WI38 (cell line): ENCODE measurements at regions not wholly inside any gene's neighbourhood (a gene's known extent, or its start where the extent isn't known, plus 50 kb on each side); places are given as distances from the start of the nearest gene placed in this dataset.

ENCODE experiments used
- H3K4me3 ChIP-seq: 2 replicates; pipeline ENCODE4 v1.5.1; 2011; ENCODE audit warnings: low read depth, mild to moderate bottlenecking, control low read depth, low read length
- CTCF ChIP-seq: IDR thresholded peaks from 2 replicates; pipeline ENCODE4 v1.5.1; 2012; ENCODE audit warnings: low read depth, mild to moderate bottlenecking, control low read depth, low read length

DNA sequence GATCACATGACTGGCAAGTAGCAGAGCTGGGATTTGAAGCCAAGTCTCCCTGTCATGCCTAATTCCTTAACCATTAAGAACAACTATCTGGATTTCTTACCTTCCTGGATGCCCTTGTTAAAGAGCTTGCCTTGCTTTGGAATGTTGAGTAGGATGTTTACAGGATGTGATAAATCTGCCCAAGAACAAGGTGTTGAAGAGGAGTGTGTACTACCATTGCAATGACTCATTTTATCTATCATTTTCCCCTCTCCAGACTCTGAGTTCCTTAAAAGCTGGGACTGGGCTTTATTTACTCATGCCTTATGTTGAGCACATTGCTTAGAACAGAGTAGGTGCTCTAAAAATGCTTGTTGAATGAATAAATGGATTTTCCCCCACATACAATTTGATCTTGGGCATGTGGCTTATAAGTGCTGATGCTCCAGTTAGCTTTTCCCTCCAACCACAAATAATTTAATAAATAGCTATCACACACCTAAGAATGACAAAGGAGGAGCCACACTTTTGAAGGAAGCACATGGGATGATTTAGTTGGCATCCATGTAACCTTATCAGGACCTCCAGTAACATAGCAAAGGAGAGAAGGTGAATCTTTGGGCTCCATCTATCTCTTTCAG is 268.6 kb upstream of the SESN3 start:
- TF ChIP-seq CTCF, result no peak

DNA sequence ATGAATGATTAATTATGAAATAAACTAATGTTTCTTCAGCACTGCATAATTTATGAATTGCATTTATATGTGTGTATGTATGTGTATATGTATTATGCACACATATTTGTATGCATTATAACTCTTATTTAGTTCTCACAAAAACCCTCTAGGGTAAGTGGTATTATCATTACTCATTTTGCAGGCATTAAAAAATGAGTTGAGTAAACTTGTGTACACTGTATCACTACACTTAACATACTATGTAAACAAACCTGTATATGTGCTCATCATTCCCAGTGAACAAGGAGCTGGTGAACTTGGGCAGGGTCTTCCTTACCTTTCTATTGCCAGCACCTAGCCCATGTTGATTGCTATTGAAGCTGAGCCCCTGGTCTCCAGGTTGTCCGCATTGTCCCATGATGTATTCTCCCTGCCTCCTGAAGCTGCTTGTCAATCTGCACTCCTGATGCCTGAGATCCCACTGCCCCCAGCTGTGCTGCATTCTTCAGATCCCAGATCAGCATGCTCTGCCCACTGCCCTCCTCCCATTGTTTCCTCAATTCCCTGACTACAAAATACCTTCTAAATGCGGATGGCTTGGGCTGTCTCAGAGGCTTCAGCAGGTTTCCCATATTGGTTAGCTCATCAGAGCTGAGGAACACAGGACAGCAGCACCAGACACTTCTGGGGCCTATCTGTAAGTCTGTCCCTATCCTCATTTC is 267.9 kb upstream of the SESN3 start:
- H3K4me3 ChIP-seq, result no peak overlapping the region
- no peak for TF ChIP-seq CTCF

More for the DNA sequence above, 268.6 kb upstream of the SESN3 start:
- no peak overlapping the region for H3K4me3 ChIP-seq

- no peak overlapping the region for H3K4me3 ChIP-seq
- TF ChIP-seq CTCF, result no peak
Measured at GRCh38 chr11:95496901-95497300, 265.9 kb upstream of the SESN3 start.

DNA sequence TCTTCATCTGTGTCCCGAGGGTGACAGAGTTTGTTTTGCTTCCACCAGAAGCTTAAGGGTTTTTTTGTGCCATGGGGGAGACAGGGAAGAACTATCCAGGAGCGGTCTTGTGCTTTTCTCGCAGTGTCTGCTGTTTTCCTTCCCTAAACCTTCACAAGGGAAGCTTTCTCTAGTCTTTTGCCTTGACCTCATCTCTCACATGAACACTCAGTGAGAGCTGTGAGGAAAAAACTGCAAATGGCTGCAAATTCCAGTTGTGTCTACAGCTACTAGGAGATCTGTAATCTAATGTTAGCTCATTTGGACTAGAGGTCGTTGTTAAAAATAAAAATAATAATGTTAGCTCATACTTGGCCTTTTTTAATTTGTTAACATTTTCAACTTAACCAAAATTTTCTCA is 264.7 kb upstream of the SESN3 start:
- TF ChIP-seq CTCF, result no peak
- no peak overlapping the region for H3K4me3 ChIP-seq

GRCh38 chr11:95494856-95495255 is 263.9 kb upstream of the SESN3 start:
- no peak for TF ChIP-seq CTCF
- H3K4me3 ChIP-seq, result no peak overlapping the region

GRCh38 chr11:95494167-95494566 is 263.2 kb upstream of the SESN3 start:
- H3K4me3 ChIP-seq, result no peak overlapping the region
- no peak for TF ChIP-seq CTCF

- no peak for TF ChIP-seq CTCF
- H3K4me3 ChIP-seq, result no peak overlapping the region
Measured at GRCh38 chr11:95490625-95491024, 259.6 kb upstream of the SESN3 start.
